ENCODE measurements at regions not wholly inside any gene's neighbourhood (a gene's known extent, or its start where the extent isn't known, plus 50 kb on each side); places are given as distances from the start of the nearest gene placed in this dataset.

- Histone ChIP-seq H3K79me2 (ENCODE audit: control insufficient read depth, insufficient read depth, low read length) (no peaks in the 10 kb centered on the region), H3K9ac (ENCODE audit: control insufficient read depth, insufficient read depth, low read length) (no peak overlapping the region), H3K4me2 (ENCODE audit: control insufficient read depth, insufficient read depth) (no peak overlapping the region), H3K27me3 (replicated peaks in 1 of 2; ENCODE audit: control insufficient read depth in 2 of 2, insufficient read depth in 2 of 2, low read length in 1 of 2) (no peaks in the 10 kb centered on the region), H4K20me1 (ENCODE audit: control insufficient read depth, insufficient read depth) (no peaks in the 10 kb centered on the region), H2AFZ (ENCODE audit: control insufficient read depth, low read depth, low read length) (no peak overlapping the region), H3K36me3 (ENCODE audit: control insufficient read depth in 2 of 2, insufficient read depth in 2 of 2, low read length in 1 of 2) (no peaks in the 10 kb centered on the region), H3K4me1 (ENCODE audit: control insufficient read depth, insufficient read depth, low read length) (no peaks in the 10 kb centered on the region), H3K4me3 (no peak overlapping the region), H3K9me3 (replicated peaks; ENCODE audit: control insufficient read depth, insufficient read depth, low read length) (no peaks in the 10 kb centered on the region), H3K27ac (ENCODE audit: control insufficient read depth, insufficient read depth) (no peak overlapping the region)
- ChIA-PET SMC1A (ENCODE audit: uncharacterized antibody, unreplicated experiment) (interaction anchor here (1.1 to 2.0 kb wide), 6 partner anchors 8 to 64 kb away, joined by 3 to 5 read pairs (median 3); no protein-coding TSS in a partner anchor), RAD21 (ENCODE audit: unreplicated experiment) (interaction anchor here (1.1 kb wide), 1 partner anchor 64 kb away, joined by 6 read pairs; no protein-coding TSS in a partner anchor), POLR2A (interaction anchor here (0.7 kb wide), 1 partner anchor 55 kb away, joined by 3 read pairs; no protein-coding TSS in a partner anchor), CTCF (interaction anchor here (0.8 to 1.6 kb wide), 6 partner anchors 9 to 72 kb away, joined by 3 to 7 read pairs (median 3); no protein-coding TSS in a partner anchor)
- DNase-seq (ENCODE audit: low read depth, low spot score) (peak; percentile 15), FAIRE-seq (peak; percentile 61), ATAC-seq (peak; percentile 74)
- WGBS (ENCODE audit: insufficient coverage, insufficient replicate concordance, low lambda C conversion rate, missing lambda C conversion rate): 10% methylated on average over 3 of the region's 3 CpGs
- in situ Hi-C loops (cut with MboI) (no loop called here), intact Hi-C loops (cut with micrococcal nuclease; ENCODE audit: unreplicated experiment) (no loop called here)
- no TSS peak for BruUV-seq (replicated peaks)
- TF ChIP-seq NFIC (IDR thresholded peaks at IDR 0.05; ENCODE audit: low read depth, low read length) (no peak), YBX1 (IDR thresholded peaks at IDR 0.05) (no peak), MTA2 (IDR thresholded peaks at IDR 0.05; ENCODE audit: low read depth) (0 out of 2 replicates have a peak, but pooled peaks have one; percentile 22), RUNX3 (IDR thresholded peaks at IDR 0.05; ENCODE audit: low read length) (peak; percentile 73), JUNB (IDR thresholded peaks at IDR 0.05) (no peak), RELB (IDR thresholded peaks at IDR 0.05; ENCODE audit: low read depth) (0 out of 2 replicates have a peak, but pooled peaks have one; percentile 26), POU2F2 (IDR thresholded peaks at IDR 0.05; ENCODE audit: borderline replicate concordance, low read depth, low read length) (no peak), EP300 (IDR thresholded peaks at IDR 0.05; ENCODE audit: borderline replicate concordance in 1 of 2, control insufficient read depth in 1 of 2, low read depth in 2 of 2, low read length in 2 of 2) (0 out of 4 replicates have a peak, but pooled peaks of 1 of the 2 experiments have one; percentile 24), TCF7 (IDR thresholded peaks at IDR 0.05; ENCODE audit: borderline replicate concordance) (no peak), BHLHE40 (IDR thresholded peaks at IDR 0.05; ENCODE audit: borderline replicate concordance in 1 of 2, low read depth in 2 of 2, low read length in 1 of 2) (peak in 1 of 2 experiments; percentile 35; a peak in 1 of 4 replicates), SUZ12 (IDR thresholded peaks at IDR 0.05; ENCODE audit: unreplicated experiment) (no peak), IKZF2 (IDR thresholded peaks at IDR 0.05) (peak; percentile 46 to 49; a peak in 2 of 4 replicates), ZNF24 (IDR thresholded peaks at IDR 0.05) (peak; percentile 90), E4F1 (IDR thresholded peaks at IDR 0.05; ENCODE audit: borderline replicate concordance, partially characterized antibody) (no peak)
Observed at GRCh38 chr7:32275216-32276009, 205.2 kb upstream of the PDE1C start.
